22Rv1 (cell line): ENCODE measurements at regions not wholly inside any gene's neighbourhood (a gene's known extent, or its start where the extent isn't known, plus 50 kb on each side); places are given as distances from the start of the nearest gene placed in this dataset.

Experiments
- ZFX ChIP-seq: fragments of 450-650 bp; IDR thresholded peaks from 2 replicates; pipeline ENCODE4 v1.6.1; 2017; ENCODE audit warnings: antibody characterized with exemption, borderline replicate concordance
- TF ChIP-seq, protein P1 (sequence below): fragments of 450-650 bp; IDR thresholded peaks from 2 replicates; pipeline ENCODE4 v1.5.1; 2017; ENCODE audit warnings: mild to moderate bottlenecking

DNA sequence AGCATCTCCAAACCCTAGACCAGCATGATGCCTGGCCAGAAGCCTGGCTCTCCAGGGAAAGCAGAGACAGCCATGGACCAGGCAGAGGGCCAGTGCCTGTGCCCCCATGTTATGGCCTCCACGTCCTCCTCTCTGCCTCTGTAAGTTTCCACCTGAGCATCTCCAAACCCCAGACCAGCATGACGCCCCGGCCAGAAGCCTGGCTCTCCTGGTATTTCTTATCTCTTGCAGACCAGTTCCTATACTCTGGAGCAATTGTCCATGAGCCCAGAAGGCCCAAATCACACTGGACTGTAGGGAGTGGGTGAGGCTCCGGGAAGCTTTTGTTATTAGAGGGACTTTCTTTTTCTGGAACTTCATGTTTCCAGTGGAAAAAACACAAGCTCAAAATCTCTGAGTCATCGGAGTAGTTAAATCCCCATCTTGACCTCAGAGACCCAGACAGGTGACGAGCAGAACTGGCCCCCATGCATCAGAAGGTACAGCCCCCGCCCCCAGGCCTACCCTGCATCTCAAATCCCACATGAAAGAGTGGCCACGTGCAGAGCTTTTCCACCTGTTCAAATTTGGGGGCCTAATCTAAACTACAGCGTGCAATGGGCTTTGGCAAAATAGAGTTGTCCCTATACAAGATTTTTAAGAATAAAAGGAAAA is 110.2 kb upstream of the FOXQ1 start:
- TF ChIP-seq, protein P1, sequence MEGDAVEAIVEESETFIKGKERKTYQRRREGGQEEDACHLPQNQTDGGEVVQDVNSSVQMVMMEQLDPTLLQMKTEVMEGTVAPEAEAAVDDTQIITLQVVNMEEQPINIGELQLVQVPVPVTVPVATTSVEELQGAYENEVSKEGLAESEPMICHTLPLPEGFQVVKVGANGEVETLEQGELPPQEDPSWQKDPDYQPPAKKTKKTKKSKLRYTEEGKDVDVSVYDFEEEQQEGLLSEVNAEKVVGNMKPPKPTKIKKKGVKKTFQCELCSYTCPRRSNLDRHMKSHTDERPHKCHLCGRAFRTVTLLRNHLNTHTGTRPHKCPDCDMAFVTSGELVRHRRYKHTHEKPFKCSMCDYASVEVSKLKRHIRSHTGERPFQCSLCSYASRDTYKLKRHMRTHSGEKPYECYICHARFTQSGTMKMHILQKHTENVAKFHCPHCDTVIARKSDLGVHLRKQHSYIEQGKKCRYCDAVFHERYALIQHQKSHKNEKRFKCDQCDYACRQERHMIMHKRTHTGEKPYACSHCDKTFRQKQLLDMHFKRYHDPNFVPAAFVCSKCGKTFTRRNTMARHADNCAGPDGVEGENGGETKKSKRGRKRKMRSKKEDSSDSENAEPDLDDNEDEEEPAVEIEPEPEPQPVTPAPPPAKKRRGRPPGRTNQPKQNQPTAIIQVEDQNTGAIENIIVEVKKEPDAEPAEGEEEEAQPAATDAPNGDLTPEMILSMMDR: no peak
- TF ChIP-seq ZFX: no peak
